H1 (cell line): ENCODE measurements at regions not wholly inside any gene's neighbourhood (a gene's known extent, or its start where the extent isn't known, plus 50 kb on each side); places are given as distances from the start of the nearest gene placed in this dataset.
"Not testable (repeated sequence)": the region's sequence is repeated elsewhere in the genome, so short reads cannot be mapped to it uniquely, and the experiment has no call there.

Source experiments
- CHD1 ChIP-seq: IDR thresholded peaks from 2 replicates; pipeline ENCODE4 v1.6.1; 2012; ENCODE audit warnings: low read depth, low read length, improper control_type of control experiment
- CHD7 ChIP-seq: fragments of 300-600 bp; sonication (generic); IDR thresholded peaks from 2 replicates; pipeline ENCODE4 v1.7.1; 2012; ENCODE audit warnings: low read length, moderate library complexity, mild to moderate bottlenecking, inconsistent platforms; ENCODE audit not compliant: insufficient replicate concordance
- CTCF ChIP-seq, 3 experiments: IDR thresholded peaks; 1 replicate in 2 of 3; 2 replicates in 1 of 3; pipeline versions ENCODE4 v1.5.1 to v1.6.1; 2011; ENCODE audit warnings: low read length in 3 of 3, mild to moderate bottlenecking in 3 of 3, inconsistent platforms in 2 of 3, low read depth in 1 of 3, moderate library complexity in 1 of 3; ENCODE audit not compliant: insufficient read depth in 1 of 3; ENCODE audit errors: control extremely low read depth in 1 of 3
- E2F6 ChIP-seq: IDR thresholded peaks from 2 replicates; pipeline ENCODE4 v1.6.1; 2012; ENCODE audit warnings: inconsistent platforms
- EZH2 ChIP-seq: fragments of 200-600 bp; sonication (generic); IDR thresholded peaks from 2 replicates; pipeline ENCODE4 v1.7.1; 2012; ENCODE audit warnings: low read depth, mild to moderate bottlenecking, moderate library complexity, low read length, inconsistent platforms; ENCODE audit not compliant: severe bottlenecking
- HDAC6 ChIP-seq: IDR thresholded peaks from one replicate; pipeline ENCODE4 v1.7.1; 2012; ENCODE audit warnings: low read depth, mild to moderate bottlenecking, inconsistent platforms, low read length, moderate library complexity
- NRF1 ChIP-seq: IDR thresholded peaks from 2 replicates; pipeline ENCODE4 v1.6.1; 2011; ENCODE audit warnings: mild to moderate bottlenecking, low read depth, low read length, improper control_type of control experiment
- POLR2A ChIP-seq, 2 experiments: IDR thresholded peaks; 1 replicate in 1 of 2; 2 replicates in 1 of 2; pipeline ENCODE4 v1.6.1; 2011; ENCODE audit warnings: low read depth in 2 of 2, low read length in 2 of 2, mild to moderate bottlenecking in 2 of 2; ENCODE audit errors: control extremely low read depth in 1 of 2
- POLR2AphosphoS5 ChIP-seq: IDR thresholded peaks from 2 replicates; pipeline ENCODE4 v1.6.1; 2011; ENCODE audit warnings: low read depth, low read length
- POU5F1 ChIP-seq: IDR thresholded peaks from 2 replicates; pipeline ENCODE4 v1.6.1; 2011; ENCODE audit warnings: low read depth, mild to moderate bottlenecking, low read length, moderate library complexity
- RBBP5 ChIP-seq: IDR thresholded peaks from 2 replicates; pipeline ENCODE4 v1.7.1; 2012; ENCODE audit warnings: low read depth, mild to moderate bottlenecking, inconsistent platforms, low read length, moderate library complexity, borderline replicate concordance
- RXRA ChIP-seq: IDR thresholded peaks from 2 replicates; pipeline ENCODE4 v1.6.1; 2011; ENCODE audit warnings: low read depth, mild to moderate bottlenecking, low read length, moderate library complexity; ENCODE audit not compliant: insufficient read depth

- not testable (repeated sequence) for TF ChIP-seq CHD7; CTCF (IDR thresholded peaks at IDR 0.05; ENCODE audit: control extremely low read depth in 1 of 3, insufficient read depth in 1 of 3, low read depth in 1 of 3, low read length in 3 of 3); NRF1; CHD1; HDAC6; RBBP5; E2F6; EZH2; POU5F1; RXRA; POLR2A (IDR thresholded peaks at IDR 0.05; ENCODE audit: control extremely low read depth in 1 of 2, low read depth in 2 of 2, low read length in 2 of 2); POLR2AphosphoS5
These were observed 257.3 kb downstream of the TGIF2LX start for GRCh38 chrX:90178976-90179375.
